GM21576 (cell line): ENCODE measurements at regions not wholly inside any gene's neighbourhood (a gene's known extent, or its start where the extent isn't known, plus 50 kb on each side); places are given as distances from the start of the nearest gene placed in this dataset.
"Not testable (repeated sequence)": the region's sequence is repeated elsewhere in the genome, so short reads cannot be mapped to it uniquely, and the experiment has no call there.

Source experiments
- ATAC-seq: cut with Tn5 transposase; IDR thresholded peaks from one replicate; pipeline ENCODE4 v1.9.1; 2021; ENCODE audit warnings: mild to moderate bottlenecking, moderate library complexity; ENCODE audit not compliant: unreplicated experiment

DNA sequence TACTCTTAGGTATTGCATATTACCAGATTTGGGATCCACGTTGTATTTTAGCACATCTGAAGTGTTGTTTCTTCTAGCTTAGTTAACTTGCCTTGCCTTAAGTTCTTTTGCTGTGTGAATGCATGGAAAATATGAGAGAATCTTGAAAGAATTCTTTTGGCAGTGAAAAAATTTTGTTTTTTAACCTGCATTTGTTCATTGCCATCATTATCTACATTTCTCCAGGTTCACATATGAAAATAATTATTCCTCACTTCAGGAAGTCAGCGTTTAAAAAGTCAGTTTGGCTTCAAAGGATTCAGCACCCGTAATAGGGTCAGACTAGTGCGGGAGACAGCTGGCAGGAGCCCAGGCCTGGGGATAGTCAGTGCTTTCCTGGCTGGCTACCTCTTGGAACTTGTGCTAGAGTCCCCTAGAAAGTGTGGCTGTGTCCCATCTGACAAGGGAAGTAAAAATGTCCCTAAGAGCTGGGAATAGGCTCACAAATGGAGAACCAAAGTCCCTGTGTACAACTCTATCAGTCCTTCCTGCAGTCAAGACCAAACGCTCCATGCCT lies 251.9 kb upstream of the KLF3 start:
- no peak for ATAC-seq

DNA sequence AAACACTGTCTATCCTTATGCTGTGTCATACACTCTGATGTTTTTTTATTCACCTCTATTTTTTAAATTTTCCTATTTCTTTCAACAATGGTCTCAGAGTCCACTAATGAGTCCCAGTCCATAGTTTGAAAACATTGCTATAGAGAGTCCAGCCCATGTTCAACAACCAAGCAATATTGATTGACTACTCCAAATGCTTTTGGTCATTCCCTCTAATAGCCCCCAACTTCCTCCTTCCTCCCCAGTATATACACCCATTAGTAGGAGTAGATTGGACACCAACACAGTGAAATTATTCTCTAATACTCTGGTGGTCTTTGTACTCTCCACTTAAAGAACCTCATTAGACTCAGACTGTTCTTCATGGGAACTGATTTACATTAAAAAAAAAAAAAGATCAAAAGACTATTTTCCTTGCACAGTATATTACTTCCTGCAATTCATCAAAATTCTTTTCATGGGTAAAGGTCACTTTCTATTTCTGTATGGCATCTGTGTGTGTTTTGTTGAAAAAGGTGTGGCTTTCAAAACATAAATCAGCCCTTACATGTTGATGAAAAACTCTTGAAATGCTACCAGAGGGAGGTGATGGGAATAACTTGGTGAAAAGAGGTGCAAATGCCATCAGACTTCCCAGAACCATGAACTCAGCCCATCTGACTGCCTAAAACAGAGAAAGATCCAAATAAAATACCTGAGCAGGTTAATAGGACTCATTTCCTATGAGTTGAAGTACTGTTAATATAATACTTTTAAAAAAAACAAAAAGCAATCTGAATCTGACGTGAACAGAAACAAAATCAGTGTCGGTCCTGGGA lies 250.3 kb upstream of the KLF3 start:
- ATAC-seq, result no peak

DNA sequence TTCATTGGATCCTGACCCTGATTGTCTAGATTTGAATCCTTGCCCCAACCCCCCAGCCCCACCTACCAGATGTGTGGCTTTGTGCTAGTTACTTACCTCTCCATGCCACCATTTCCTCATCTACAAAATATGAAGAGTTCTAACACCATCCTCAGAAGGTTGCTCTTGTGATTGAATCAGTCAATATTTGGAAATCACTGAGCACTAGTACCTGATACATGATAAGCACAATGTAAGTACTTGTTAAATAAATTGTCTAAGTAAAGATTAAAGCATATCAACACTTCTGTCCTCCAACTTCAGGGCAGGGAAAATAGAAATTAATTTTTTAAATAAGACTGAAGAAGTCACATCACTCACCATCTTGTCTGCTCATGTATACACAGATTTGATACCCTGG lies 249.6 kb upstream of the KLF3 start:
- no peak for ATAC-seq

DNA sequence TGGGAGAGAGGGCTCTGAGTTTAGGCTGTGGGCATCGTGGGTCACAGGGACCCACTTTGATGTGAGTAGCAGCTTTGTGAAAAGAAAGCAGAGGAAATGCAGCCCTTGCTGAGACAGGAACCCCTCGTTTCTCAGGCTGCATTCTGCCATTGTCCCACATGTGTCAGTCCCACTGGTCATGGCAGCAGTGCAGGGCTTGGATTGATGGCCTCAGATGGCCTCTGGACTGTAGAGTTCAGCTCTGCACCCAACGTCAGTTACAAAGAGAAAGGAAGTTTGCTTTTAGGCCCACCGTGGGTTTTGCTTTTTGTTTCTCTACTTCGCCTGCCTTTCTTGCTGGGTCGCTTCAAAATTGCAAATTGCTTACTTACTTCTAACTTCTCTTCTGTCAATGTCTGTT lies 248.3 kb upstream of the KLF3 start:
- no peak for ATAC-seq

DNA sequence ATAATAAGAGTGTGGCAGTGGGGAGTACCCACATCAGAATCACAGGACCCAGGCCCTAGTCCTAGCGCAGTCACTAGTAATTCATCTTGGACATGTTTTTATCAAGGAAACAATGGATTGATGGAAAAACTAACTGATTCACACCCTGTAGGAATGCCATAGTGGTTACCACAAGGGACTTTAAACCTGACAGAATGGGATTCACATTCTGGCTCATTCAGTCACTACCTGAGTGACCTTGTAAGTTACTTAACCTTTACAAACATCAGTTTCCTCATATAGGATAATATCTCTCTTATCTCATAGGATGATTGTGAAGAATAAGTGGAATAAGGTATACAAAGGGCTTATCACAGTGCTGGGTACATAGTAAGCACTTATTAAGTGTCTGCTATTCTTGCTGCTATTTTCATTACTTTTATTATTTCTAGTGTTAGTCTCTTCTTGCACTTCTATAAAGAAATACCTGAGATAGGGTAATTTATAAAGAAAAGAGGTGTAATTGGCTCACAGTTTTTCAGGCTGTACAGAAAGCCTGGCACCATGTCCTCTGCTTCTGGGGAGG lies 247.5 kb upstream of the KLF3 start:
- ATAC-seq, result no peak

DNA sequence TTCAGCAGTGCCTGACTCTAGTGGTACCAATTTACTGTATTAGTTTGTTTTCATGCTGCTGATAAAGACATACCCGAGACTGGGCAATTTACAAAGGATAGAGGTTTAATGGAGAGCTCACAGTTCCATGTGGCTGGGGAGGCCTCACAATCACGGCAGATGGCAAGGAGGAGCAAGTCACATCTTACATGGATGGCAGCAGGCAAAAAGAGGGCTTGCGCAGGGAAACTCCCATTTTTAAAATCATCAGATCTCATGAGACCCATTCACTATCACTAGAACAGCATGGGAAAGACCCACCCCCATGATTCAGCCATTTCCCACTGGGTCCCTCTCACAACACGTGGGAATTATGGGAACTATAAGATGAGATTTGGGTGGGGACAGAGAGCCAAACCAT lies 243.7 kb upstream of the KLF3 start:
- not testable (repeated sequence) for ATAC-seq

DNA sequence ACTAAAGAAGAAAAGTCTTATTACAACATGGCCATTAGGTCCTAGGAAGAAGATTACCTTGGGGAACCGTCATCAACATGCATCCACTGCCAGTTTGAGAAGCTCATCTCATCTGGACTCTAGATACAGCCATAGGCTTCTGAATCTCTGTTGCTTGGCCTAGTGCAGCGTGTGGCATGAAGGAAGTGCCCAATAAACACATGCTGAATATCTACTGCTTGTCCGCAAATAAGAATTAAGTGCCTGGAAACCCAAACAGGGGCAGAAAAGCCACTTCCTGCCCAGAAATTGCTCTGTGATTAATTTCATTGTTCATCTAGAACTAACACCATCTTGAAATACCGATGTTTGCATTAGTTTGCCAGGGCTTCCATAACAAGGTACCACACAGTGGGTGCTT lies 241.1 kb upstream of the KLF3 start:
- no peak for ATAC-seq

DNA sequence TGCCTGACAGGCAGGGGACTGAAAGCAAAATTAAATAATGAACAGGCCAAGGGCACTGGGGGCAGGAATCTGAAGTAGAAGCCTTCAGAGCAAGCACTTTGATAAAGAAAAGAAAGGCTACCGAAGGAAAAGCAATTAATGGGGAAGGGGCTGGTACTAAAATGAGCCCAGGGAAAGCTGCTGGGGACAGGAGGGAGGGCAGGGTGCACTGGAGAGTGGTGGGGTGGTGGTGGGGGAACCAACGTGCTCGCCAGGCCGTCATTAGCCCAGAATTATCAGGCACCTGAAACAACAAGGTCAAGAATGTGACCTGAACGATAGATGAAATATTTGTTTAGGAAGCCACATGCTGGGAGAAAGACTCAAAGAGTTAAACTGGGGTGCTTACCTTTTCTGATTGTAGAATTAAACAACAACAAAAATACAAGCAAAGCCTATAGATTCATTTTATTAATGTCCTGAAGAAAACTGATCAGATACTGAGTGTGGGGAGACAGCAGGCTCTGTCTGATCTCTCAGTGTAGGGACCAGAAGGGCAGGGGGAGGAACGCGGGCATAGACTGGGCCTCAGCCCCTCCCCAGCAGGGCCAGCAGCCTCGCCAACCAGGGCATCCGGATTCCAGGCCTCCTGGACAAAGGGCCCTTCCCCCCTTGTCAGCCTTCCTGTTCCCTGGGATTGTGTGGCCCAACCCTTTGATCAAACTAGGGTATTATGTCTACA lies 239.7 kb upstream of the KLF3 start:
- no peak for ATAC-seq

DNA sequence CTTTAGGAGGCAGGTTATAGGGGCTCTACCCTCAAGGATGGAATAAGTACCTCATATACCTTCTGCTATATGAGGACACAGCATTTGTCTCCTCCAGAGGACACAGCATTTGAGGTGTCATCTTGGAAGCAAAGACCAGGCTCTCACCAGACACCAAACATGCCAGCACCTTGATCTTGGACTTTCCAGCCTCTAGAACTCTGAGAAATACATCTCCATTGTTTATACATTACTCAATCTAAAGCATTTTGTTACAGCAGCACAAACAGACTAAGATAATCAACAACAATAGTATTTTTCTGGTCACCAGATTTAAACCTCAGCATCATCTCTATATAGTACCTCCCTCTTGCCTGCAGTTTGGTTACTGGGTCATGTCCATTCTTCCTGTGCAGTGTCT lies 237.5 kb upstream of the KLF3 start:
- ATAC-seq, result no peak

DNA sequence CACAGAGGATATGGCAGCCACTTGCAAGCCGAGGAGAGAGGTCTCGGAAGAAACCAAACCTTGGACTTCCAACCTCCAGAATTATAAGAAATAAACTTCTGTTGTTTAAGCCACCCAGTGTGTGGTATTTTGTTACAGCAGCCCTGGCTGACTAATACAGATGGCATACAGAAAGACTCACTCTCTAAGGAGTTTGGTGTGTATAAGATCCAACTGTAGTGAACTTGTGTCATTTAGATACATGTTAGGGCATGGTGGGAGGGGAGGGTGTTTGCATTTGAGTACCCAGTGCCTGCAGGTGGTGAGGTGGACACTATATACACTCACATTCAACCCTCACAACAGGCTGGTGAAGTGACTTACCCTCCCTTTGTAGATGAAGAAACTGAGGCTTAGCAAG lies 233.2 kb upstream of the KLF3 start:
- ATAC-seq, result no peak

DNA sequence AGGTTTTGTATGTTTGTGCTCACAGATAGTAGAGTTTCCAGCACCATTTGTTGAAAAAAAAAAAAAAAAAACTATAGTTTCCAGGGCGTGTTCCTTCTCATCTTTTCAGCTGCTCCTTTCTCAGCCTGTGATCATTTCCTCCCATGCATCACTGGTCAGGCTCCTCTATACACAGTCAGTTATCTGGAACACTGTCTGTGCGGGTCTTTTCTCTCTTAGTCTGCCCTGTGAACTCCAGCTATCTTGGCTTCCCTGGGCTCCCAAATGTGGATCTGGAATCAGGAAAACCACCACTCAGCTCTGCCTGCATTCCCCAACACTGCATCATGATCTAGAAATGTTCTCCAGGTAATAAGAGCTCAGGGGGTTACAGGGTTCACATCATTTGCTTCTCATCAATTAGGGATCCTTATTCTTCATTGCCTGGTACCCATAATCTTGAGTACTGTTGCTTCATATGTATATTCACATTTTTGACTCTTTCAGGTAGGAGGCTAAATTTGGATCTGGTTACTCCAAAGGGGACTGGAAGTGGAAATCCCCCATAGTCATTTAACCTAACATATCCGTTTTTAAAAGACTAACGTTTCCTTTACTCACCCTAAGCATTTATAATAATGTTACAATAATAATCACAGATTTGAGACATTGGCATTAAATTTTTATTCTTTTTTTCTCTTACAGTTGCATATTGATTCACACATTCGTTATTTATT lies 221.8 kb upstream of the KLF3 start:
- ATAC-seq, result no peak

DNA sequence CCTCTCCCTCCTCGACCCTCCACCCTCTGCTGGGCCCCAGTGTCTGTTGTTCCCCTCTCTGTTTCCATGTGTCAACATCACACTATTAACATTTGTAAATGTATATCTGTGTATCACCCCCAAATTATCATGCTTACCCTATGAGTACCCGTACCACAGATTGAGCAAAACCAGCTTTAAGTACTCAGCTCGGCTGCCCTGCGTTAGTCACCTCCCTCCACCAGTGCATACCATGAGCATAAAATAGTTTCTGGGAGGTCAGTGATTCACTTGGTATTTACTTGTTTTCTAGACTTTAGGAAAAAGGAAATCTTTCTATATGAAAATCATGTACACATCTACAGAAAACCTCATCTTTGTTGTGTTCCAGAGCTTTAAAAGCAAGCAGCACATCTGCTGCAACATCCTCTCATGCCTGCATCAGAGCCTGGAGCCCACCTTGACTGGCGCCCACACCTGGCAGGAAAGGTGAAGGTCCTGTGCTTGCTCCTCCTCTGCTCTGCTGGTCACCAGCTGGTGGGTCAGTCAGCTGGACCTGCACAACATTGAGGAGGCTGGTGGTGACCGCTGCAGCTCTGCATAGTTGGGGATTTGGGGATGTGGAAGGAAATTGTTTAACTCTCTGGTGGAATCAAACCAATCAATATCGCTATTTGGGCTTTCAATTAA lies 214.4 kb upstream of the KLF3 start:
- no peak for ATAC-seq

DNA sequence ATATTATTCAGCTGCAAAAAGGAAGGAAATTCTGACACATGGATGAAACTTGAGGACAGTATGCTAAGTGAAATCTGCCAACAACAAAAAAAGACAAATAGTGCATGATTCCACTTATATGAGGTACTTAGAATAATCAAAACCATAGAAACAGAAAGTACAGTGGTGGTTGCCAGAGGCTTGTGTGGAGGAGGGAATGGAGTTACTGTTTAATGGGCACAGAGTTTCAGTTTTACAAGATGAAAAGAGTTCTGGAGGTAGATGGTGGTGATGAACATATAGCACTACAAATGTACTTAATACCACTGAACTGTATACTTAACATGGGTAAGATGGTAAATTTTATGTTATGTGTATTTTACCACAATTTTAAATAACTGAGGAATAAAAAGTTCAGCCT lies 212.0 kb upstream of the KLF3 start:
- no peak for ATAC-seq

DNA sequence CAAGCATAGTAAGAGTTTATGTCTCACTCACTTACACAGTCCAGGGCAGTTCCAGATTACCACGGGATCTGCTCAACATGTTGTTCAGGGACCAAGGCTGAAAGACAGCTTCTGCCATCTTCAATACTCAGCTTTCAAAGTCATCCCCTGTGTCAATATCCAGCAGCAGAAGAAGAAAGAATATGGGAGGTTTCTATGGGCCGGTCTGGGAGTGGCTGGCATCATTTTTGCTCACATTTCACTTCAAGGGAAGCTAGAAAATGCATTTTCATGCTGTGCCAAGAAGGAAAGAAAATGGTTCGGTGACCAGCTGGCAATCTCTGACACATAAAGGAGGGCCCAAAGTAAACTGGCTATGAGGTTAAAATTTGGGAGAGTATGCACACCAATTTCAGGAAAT lies 211.5 kb upstream of the KLF3 start:
- ATAC-seq, result no peak

DNA sequence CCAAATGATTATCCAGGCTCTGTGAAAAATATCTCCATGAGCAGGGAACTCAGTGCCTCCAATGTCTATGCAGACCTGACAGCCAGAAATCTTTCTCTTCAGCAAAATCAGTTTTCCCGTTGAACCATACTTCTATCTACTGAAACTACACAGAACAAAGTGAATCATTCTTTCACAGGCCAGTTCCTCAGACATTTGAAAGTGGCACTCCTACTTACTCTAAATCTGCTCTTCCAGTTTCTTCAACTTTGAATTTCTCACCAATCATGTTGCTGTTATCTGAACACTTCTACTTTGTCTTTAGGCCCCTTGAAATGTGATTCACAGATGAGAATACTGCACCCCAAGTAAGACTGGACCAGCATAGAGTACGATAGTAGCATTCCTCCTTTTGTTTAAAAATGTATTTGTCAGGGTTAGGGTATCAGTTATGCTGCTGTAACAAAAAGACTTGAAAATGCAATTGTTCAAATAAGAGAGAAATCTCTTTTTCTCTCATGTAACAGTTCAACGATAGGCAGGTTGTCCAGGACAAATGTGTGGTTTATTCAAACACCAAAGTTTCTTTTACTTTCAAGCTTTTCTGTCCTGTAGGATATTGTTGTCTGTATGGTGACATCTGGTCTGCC lies 210.6 kb upstream of the KLF3 start:
- no peak for ATAC-seq

DNA sequence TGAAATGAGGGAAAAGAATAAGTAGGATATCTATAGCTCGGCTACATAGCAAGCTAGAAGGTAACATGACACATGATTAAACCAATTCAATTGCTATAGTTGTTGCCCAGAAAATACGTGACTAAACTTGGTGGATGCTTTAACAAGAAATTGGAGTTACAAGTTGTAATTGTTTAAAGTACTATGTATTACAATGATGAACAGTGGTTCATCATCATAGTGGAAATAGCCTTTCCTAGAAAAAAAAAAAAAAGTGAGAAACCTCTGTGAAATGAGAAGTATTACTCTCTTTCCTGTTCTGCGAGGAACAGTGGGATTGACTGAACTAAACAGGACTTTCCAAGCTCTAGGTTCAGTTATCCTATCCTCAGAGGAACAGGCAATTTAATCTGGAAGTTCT lies 209.7 kb upstream of the KLF3 start:
- no peak for ATAC-seq

DNA sequence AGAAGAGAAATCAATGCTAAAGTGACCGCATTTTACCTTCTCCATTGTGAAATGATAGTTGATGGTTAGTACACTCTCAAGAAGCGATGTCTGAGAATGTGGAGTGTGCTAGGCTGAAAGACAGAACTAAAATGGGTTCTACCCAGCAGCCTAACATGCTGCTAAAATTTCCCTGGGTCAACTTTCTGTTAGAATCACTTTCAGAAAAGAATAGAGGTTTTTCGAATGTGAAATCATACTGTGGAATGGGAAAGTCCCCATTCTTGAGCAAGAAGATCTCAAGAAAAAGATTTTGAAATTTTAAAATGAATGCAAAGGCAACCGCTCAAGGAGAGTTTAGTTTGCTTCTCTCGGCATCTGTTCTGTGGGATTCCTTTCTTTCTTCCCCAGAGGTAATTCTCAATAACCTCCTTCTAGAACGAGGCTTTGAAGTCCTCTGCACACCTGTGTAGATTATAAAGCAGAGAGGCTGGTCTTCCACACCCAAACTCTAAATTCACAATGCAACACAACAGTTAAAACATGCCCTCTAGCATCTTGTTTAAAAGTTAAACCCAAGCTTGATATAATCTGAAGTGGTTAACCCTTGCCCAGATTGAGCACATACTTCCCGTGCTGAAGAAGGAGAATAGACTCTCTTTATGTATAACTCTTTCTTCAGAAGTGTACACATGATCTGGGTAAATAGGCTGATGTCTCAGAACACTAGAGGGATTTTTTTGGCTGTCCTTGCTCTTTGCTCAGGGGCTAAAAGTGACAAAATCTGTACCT lies 208.7 kb upstream of the KLF3 start:
- ATAC-seq, result peak; percentile 74

DNA sequence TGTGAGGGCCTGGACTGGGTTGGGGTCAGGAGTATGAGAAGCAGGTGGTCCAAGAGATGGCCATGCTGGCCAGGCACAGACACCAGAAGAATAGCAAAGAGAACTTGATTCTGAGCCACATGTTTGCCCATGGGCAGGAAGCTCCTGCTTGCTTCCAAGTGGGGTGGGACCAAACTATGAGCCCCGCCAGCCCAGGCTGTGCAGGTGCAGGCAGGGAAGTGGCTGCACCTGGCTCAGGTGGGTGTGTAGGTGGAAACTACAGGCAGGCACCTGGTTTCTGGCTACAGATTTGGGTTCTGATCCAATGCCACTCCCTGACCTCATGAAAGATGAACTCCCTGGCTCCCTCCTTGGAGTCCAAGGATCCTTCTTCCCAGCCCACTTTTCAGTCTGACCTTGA lies 207.9 kb upstream of the KLF3 start:
- ATAC-seq, result no peak

DNA sequence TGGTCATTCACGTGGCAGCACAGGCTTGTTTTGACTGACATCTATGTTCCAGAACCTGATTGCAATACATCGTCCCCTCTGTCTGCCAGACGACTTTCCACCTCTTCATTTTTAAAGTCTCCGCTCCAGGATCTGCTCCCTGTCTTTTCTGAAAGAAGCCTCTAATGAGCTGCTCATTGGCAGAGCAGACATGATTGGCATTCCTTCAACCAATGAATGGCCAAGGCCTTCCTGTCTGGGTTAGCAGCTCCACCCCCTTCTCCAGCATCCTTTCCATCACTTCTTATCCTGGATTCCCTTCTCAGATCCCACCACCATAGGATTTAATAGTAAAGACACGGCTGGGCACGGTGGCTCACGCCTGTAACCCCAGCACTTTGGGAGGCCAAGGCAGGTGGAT lies 202.7 kb upstream of the KLF3 start:
- ATAC-seq, result no peak
